Activated naive CD4-positive, alpha-beta T cell treated with anti-CD3 and anti-CD28 coated beads for 36 hours (primary cell): ENCODE measurements at regions not wholly inside any gene's neighbourhood (a gene's known extent, or its start where the extent isn't known, plus 50 kb on each side); places are given as distances from the start of the nearest gene placed in this dataset.

Experiments used
- CTCF ChIA-PET: fragments of 350-600 bp; sonication (Branson Sonifier 250); formaldehyde crosslinking; loops from one replicate; lab custom pipeline; 2021; ENCODE audit warnings: antibody characterized with exemption; lab: Charles Lee
- DNase-seq: peaks from one replicate; pipeline ENCODE4 v3.0.0-alpha.2; 2020
- H3K27ac Mint-ChIP-seq: one replicate; pipeline ENCODE4 v1.8.0; 2021; ENCODE audit warnings: mild to moderate bottlenecking, mixed read lengths
- H3K27me3 Mint-ChIP-seq: one replicate; pipeline ENCODE4 v1.8.0; 2021; ENCODE audit warnings: low read depth, mixed read lengths
- H3K36me3 Mint-ChIP-seq: one replicate; pipeline ENCODE4 v1.8.0; 2021; ENCODE audit warnings: low read depth, mixed read lengths
- H3K4me1 Mint-ChIP-seq: one replicate; pipeline ENCODE4 v1.8.0; 2021; ENCODE audit warnings: low read depth, mixed read lengths
- H3K4me3 Mint-ChIP-seq: one replicate; pipeline ENCODE4 v1.8.0; 2021; ENCODE audit warnings: mild to moderate bottlenecking, moderate library complexity, mixed read lengths
- H3K9me3 Mint-ChIP-seq: one replicate; pipeline ENCODE4 v1.8.0; 2021; ENCODE audit warnings: mixed read lengths
- intact Hi-C: fragments of 100-400 bp; cut with micrococcal nuclease; formaldehyde crosslinking; loops from one replicate; pipeline ENCODE4 v1.15.1; 2023

- H3K9me3 Mint-ChIP-seq, result peaks cover 1% of the 10 kb centered on the region
- CTCF ChIA-PET, result no interaction called here
- H3K4me1 Mint-ChIP-seq, result no peaks in the 10 kb centered on the region
- no peak overlapping the region for H3K4me3 Mint-ChIP-seq
- H3K27me3 Mint-ChIP-seq, result no peaks in the 10 kb centered on the region
- DNase-seq, result no peak
- no peak overlapping the region for H3K27ac Mint-ChIP-seq
- H3K36me3 Mint-ChIP-seq, result no peaks in the 10 kb centered on the region
- intact Hi-C loops, result no loop called here
These were observed 70.2 kb downstream of the RND3 start for GRCh38 chr2:150417278-150417677.

- Mint-ChIP-seq H3K36me3 (no peaks in the 10 kb centered on the region), H3K27ac (no peak overlapping the region), H3K4me3 (no peak overlapping the region), H3K4me1 (no peaks in the 10 kb centered on the region), H3K9me3 (peaks cover 1% of the 10 kb centered on the region), H3K27me3 (no peaks in the 10 kb centered on the region)
- intact Hi-C loops, result no loop called here
- CTCF ChIA-PET, result no interaction called here
- no peak for DNase-seq
These were observed 72.4 kb downstream of the RND3 start for GRCh38 chr2:150415022-150415421.

- Mint-ChIP-seq H3K9me3 (peaks cover 1% of the 10 kb centered on the region), H3K4me3 (no peak overlapping the region), H3K4me1 (no peaks in the 10 kb centered on the region), H3K36me3 (no peaks in the 10 kb centered on the region), H3K27me3 (no peaks in the 10 kb centered on the region), H3K27ac (no peak overlapping the region)
- intact Hi-C loops, result no loop called here
- no peak for DNase-seq
- CTCF ChIA-PET, result no interaction called here
These were observed 73.6 kb downstream of the RND3 start for GRCh38 chr2:150413910-150414309.

- H3K4me1 Mint-ChIP-seq, result no peaks in the 10 kb centered on the region
These were observed 74.1 kb downstream of the RND3 start for GRCh38 chr2:150413366-150413765.

GRCh38 chr2:150410809-150411208 is 76.7 kb downstream of the RND3 start:
- CTCF ChIA-PET, result no interaction called here
- intact Hi-C loops, result no loop called here
- DNase-seq, result no peak
- no peak overlapping the region for H3K27ac Mint-ChIP-seq
- H3K4me3 Mint-ChIP-seq, result no peak overlapping the region
- H3K9me3 Mint-ChIP-seq, result peaks cover 1% of the 10 kb centered on the region
- H3K27me3 Mint-ChIP-seq, result no peaks in the 10 kb centered on the region
- no peaks in the 10 kb centered on the region for H3K4me1 Mint-ChIP-seq
- no peaks in the 10 kb centered on the region for H3K36me3 Mint-ChIP-seq

More at GRCh38 chr2:150413366-150413765, 74.1 kb downstream of the RND3 start:
- Mint-ChIP-seq H3K4me3 (no peak overlapping the region), H3K9me3 (peaks cover 1% of the 10 kb centered on the region), H3K27me3 (no peaks in the 10 kb centered on the region), H3K36me3 (no peaks in the 10 kb centered on the region), H3K27ac (no peak overlapping the region)
- CTCF ChIA-PET, result no interaction called here
- DNase-seq, result no peak
- intact Hi-C loops, result no loop called here

DNA sequence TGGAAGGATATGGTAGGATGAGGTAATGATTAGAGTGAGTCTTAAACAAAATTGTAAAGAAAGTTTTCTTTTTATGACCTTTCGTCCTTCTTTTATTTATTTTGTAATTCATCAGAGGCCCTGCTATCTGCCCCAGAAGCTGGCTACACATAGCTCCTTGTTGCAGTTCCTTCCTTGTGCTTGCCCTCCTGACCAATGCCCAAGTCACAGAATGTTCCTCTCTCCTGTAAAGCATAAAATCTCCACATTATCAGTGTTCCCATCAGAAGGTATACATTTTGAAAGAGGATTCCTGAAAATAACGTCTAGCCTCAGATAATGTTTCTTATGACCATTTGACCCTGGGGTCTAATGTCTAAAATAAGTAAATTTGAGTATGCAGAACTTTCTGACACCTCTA is 78.3 kb downstream of the RND3 start:
- Mint-ChIP-seq H3K4me3 (no peak overlapping the region), H3K27me3 (no peaks in the 10 kb centered on the region), H3K9me3 (no peaks in the 10 kb centered on the region), H3K36me3 (no peaks in the 10 kb centered on the region), H3K27ac (no peak overlapping the region), H3K4me1 (no peaks in the 10 kb centered on the region)
- DNase-seq, result no peak
- CTCF ChIA-PET, result no interaction called here
- intact Hi-C loops, result no loop called here

DNA sequence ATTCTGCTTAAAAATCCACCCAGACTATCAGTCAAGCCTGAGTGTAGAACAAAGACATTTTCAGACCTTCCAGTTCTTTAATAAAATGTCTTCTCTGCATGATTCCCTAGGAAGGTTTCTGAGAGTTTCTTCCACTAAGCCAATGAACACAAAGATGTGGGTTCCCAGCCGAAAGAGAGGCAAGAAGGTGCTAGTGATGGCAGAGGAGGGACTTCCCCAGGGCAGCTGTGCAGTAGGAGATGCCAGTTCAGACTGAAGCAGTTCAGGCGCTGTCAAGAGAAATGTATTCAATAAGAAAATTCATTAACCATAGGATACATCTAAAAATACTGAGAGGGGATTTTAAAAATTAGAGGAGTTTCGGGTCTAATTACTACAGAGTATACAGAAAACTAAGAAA is 83.3 kb downstream of the RND3 start:
- CTCF ChIA-PET, result no interaction called here
- no peak for DNase-seq
- Mint-ChIP-seq H3K27ac (no peak overlapping the region), H3K9me3 (no peaks in the 10 kb centered on the region), H3K36me3 (no peaks in the 10 kb centered on the region), H3K27me3 (no peaks in the 10 kb centered on the region), H3K4me1 (no peaks in the 10 kb centered on the region), H3K4me3 (no peak overlapping the region)
- intact Hi-C loops, result no loop called here

GRCh38 chr2:150403457-150403856 is 84.0 kb downstream of the RND3 start:
- no peaks in the 10 kb centered on the region for H3K36me3 Mint-ChIP-seq
- H3K4me1 Mint-ChIP-seq, result no peaks in the 10 kb centered on the region
- no peak overlapping the region for H3K4me3 Mint-ChIP-seq
- H3K9me3 Mint-ChIP-seq, result no peaks in the 10 kb centered on the region
- no peak overlapping the region for H3K27ac Mint-ChIP-seq
- no peaks in the 10 kb centered on the region for H3K27me3 Mint-ChIP-seq
- CTCF ChIA-PET, result no interaction called here
- DNase-seq, result no peak
- intact Hi-C loops, result no loop called here

GRCh38 chr2:150402953-150403352 is 84.5 kb downstream of the RND3 start:
- H3K27me3 Mint-ChIP-seq, result no peaks in the 10 kb centered on the region
- no peak for DNase-seq
- H3K27ac Mint-ChIP-seq, result no peak overlapping the region
- no peaks in the 10 kb centered on the region for H3K4me1 Mint-ChIP-seq
- CTCF ChIA-PET, result no interaction called here
- intact Hi-C loops, result no loop called here
- H3K4me3 Mint-ChIP-seq, result no peak overlapping the region
- H3K36me3 Mint-ChIP-seq, result no peaks in the 10 kb centered on the region
- no peaks in the 10 kb centered on the region for H3K9me3 Mint-ChIP-seq

DNA sequence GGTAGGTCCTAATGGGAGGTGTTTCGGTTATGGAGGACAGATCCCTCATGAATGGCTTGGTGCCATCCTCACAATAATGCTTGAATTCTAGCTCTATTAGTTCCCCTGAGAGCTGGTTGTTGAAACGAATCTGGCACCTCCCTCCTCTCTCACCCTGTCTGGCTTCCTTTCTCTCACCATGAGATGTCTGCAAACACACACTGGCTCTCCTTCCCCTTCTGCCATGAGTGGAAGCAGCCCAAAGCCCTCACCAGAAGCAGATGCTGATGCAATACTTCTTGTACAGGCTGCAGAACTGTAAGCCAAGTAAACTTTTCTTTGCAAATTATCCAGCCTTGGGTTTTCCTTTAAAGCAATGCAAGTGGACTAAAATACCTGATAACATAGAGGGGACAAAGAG is 86.6 kb downstream of the RND3 start:
- DNase-seq, result no peak
- no peaks in the 10 kb centered on the region for H3K9me3 Mint-ChIP-seq
- no peak overlapping the region for H3K27ac Mint-ChIP-seq
- H3K4me3 Mint-ChIP-seq, result no peak overlapping the region
- no peaks in the 10 kb centered on the region for H3K36me3 Mint-ChIP-seq
- H3K4me1 Mint-ChIP-seq, result no peaks in the 10 kb centered on the region
- CTCF ChIA-PET, result no interaction called here
- intact Hi-C loops, result no loop called here
- no peaks in the 10 kb centered on the region for H3K27me3 Mint-ChIP-seq

DNA sequence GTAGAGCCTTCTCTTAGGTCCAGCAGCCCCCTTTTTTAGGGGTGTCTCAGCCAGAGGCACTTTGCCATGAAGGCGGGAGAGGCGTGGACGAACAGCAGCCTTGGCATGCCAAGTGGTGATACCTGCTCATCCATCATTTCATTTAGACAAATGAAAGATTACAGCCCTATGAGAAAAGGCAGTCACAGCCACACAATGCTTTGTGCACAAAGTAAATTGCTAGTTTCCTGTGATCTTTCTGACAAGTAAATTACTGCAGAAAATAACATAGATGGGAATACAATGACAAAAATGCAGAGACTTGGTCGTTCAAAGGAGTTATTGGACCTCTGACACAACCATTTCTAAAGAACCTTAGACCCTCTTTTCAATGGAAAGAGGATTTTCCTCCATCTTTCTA is 94.9 kb downstream of the RND3 start:
- Mint-ChIP-seq H3K27me3 (no peaks in the 10 kb centered on the region), H3K36me3 (no peaks in the 10 kb centered on the region), H3K4me3 (no peak overlapping the region), H3K27ac (no peak overlapping the region), H3K9me3 (no peaks in the 10 kb centered on the region), H3K4me1 (no peaks in the 10 kb centered on the region)
- CTCF ChIA-PET, result no interaction called here
- intact Hi-C loops, result no loop called here
- no peak for DNase-seq

GRCh38 chr2:150391779-150392178 is 95.7 kb downstream of the RND3 start:
- no peaks in the 10 kb centered on the region for H3K36me3 Mint-ChIP-seq
- CTCF ChIA-PET, result no interaction called here
- H3K27me3 Mint-ChIP-seq, result no peaks in the 10 kb centered on the region
- H3K27ac Mint-ChIP-seq, result no peak overlapping the region
- intact Hi-C loops, result no loop called here
- H3K9me3 Mint-ChIP-seq, result no peaks in the 10 kb centered on the region
- no peak overlapping the region for H3K4me3 Mint-ChIP-seq
- H3K4me1 Mint-ChIP-seq, result no peaks in the 10 kb centered on the region
- DNase-seq, result no peak

DNA sequence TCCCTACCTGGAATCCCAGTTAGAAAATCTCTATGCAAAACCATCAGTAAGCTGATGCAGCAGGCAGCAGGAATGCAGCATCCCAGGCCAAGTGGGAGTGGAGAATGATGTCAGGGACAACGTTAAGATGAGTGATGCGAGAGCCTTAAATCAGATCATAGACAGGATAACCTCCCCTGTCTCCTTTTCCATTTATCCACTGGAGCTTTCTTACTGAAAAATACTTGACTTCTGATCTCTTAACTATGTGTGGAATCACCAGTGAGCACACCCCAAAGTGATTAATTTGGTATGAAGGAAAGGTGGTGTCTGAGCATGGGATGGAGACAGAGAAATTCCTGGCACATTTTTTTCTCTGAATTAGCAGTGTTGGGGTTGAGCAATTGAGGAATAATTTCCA is 98.0 kb downstream of the RND3 start:
- H3K27me3 Mint-ChIP-seq, result no peaks in the 10 kb centered on the region
- no peaks in the 10 kb centered on the region for H3K4me1 Mint-ChIP-seq
- intact Hi-C loops, result no loop called here
- CTCF ChIA-PET, result no interaction called here
- no peak for DNase-seq
- H3K9me3 Mint-ChIP-seq, result peaks cover 7% of the 10 kb centered on the region
- no peak overlapping the region for H3K4me3 Mint-ChIP-seq
- H3K36me3 Mint-ChIP-seq, result no peaks in the 10 kb centered on the region
- no peak overlapping the region for H3K27ac Mint-ChIP-seq

DNA sequence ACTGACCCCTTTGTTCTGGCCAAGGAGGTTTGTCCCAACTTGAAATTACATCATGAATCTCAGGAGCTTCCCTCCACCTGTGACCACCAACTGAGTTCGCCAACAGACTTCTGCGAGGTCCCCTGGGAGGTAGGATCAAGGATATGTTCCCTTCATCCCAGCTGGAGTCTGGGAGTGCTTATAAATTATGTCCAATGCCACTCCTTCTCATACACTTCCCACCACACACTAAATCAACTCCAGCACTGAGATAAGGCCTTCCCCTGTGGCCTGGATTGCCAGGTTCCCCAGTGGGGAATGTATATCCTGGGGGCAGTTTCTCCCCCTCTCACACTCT is 99.2 kb downstream of the RND3 start:
- DNase-seq, result no peak
- Mint-ChIP-seq H3K9me3 (peaks cover 12% of the 10 kb centered on the region), H3K4me1 (no peaks in the 10 kb centered on the region), H3K36me3 (no peaks in the 10 kb centered on the region), H3K27me3 (no peaks in the 10 kb centered on the region), H3K27ac (no peak overlapping the region), H3K4me3 (no peak overlapping the region)
- CTCF ChIA-PET, result no interaction called here
- intact Hi-C loops, result no loop called here
